ENCODE measurements at regions not wholly inside any gene's neighbourhood (a gene's known extent, or its start where the extent isn't known, plus 50 kb on each side); places are given as distances from the start of the nearest gene placed in this dataset.

DNA sequence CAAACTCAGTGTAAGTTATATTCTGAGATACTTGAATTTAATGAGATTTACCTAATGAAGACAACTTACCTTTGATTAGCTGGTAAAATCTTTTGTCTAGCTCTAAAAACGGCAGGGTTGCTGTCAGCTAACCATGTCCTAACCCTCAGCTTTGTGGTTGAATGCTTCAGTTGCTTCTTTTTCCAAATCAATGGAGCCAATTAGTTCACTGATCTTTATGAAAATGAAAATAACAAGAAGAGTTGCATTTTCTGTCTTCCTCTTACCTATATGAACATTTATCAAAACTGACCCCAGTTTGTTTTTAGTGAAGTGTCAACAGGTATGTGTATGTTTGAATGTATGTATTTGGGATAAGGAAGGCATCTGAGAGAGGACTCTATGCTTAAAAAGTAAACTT is 253.1 kb upstream of the MTPN start:
- H3K4me3 ChIP-seq (ENCODE audit: low read depth, low read length) = no peak overlapping the region
- DNase-seq (ENCODE audit: low read depth) = no peak
- no peak for TF ChIP-seq CTCF (conservative IDR thresholded peaks at IDR 0.05; ENCODE audit: low read depth, low read length)

DNA sequence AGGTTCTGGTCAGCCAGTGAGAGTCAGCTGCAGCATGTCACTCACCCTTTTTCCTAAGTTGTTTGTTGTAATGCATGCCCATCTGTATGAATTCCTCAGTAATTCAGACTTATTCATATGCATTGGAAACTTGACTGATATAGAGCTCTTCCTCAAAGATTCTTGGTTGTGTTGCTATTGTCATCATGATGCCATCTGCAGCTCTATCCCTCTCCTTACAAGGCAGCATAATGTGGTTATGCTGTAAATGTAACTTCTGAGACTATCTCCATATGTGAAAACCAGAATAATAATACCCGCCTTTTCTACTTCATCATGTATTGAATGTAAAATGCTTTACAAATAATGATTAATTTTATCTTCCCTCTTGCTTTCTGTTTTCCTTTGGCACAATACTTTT is 252.6 kb upstream of the MTPN start:
- TF ChIP-seq CTCF (conservative IDR thresholded peaks at IDR 0.05; ENCODE audit: low read depth, low read length) = no peak
- DNase-seq (ENCODE audit: low read depth) = no peak
- H3K4me3 ChIP-seq (ENCODE audit: low read depth, low read length) = no peak overlapping the region

GRCh38 chr7:136228171-136228570 is 251.0 kb upstream of the MTPN start:
- TF ChIP-seq CTCF (conservative IDR thresholded peaks at IDR 0.05; ENCODE audit: low read depth, low read length) = no peak
- no peak overlapping the region for H3K4me3 ChIP-seq (ENCODE audit: low read depth, low read length)
- no peak for DNase-seq (ENCODE audit: low read depth)

DNA sequence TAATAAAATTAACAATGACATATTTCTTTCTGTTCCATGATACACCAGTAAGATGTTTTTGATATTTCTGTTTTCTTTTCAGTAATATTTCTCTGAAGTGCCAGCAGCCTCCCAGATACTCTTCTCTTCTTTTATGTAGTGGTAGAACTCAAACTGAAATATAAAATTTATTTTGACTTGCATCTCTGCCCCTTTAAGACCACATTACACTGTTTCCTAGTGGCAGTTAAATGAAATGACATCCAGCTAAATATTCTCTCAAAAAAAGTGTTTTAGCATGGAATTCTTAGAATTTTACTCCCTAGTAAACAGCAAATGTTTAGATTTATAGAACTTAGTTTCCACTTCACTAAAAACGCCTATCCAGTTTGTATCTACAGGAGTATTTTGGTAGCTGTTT is 237.2 kb upstream of the MTPN start:
- no peak overlapping the region for H3K4me3 ChIP-seq (ENCODE audit: low read depth, low read length)
- TF ChIP-seq CTCF (conservative IDR thresholded peaks at IDR 0.05; ENCODE audit: low read depth, low read length) = no peak
- DNase-seq (ENCODE audit: low read depth) = peak; percentile 1

GRCh38 chr7:136213012-136213411 is 235.9 kb upstream of the MTPN start:
- TF ChIP-seq CTCF (conservative IDR thresholded peaks at IDR 0.05; ENCODE audit: low read depth, low read length) = no peak
- no peak for DNase-seq (ENCODE audit: low read depth)
- no peak overlapping the region for H3K4me3 ChIP-seq (ENCODE audit: low read depth, low read length)

DNA sequence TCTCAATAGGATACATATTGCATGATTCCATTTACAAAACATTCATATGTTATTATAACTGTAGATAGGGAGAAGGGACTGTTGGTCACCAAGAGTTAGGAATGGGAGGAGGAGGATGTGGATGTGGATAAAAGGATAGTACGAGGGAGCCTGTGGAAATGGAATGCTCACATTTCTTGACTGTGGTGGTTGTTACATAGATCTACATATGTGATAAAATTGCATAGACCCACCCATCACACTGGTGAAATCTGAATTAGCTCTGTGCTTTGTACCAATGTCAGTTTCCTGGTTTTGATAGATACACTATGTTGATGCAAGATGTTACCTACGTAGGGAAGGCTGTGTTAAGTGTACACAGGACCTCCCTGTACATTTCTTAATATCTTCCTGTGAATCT is 233.5 kb upstream of the MTPN start:
- TF ChIP-seq CTCF (conservative IDR thresholded peaks at IDR 0.05; ENCODE audit: low read depth, low read length) = no peak
- no peak overlapping the region for H3K4me3 ChIP-seq (ENCODE audit: low read depth, low read length)
- DNase-seq (ENCODE audit: low read depth) = no peak

GRCh38 chr7:136210079-136210478 is 232.9 kb upstream of the MTPN start:
- H3K4me3 ChIP-seq (ENCODE audit: low read depth, low read length) = no peak overlapping the region
- no peak for DNase-seq (ENCODE audit: low read depth)
- no peak for TF ChIP-seq CTCF (conservative IDR thresholded peaks at IDR 0.05; ENCODE audit: low read depth, low read length)
